Endodermal cell (in vitro differentiated cells): ENCODE measurements at regions not wholly inside any gene's neighbourhood (a gene's known extent, or its start where the extent isn't known, plus 50 kb on each side); places are given as distances from the start of the nearest gene placed in this dataset.

Source experiments
- DNase-seq: peaks from one replicate; pipeline ENCODE4 v3.0.0-alpha.2; 2017
- H3K27ac ChIP-seq: 2 replicates; pipeline ENCODE4 v1.5.1; 2013; ENCODE audit warnings: mild to moderate bottlenecking, low read depth, low read length, moderate library complexity
- H3K27me3 ChIP-seq: 2 replicates; pipeline ENCODE4 v1.6.1; 2013; ENCODE audit warnings: mild to moderate bottlenecking, low read length, moderate library complexity; ENCODE audit not compliant: insufficient read depth, control insufficient read depth, poor library complexity, severe bottlenecking
- H3K36me3 ChIP-seq: 2 replicates; pipeline ENCODE4 v1.7.0; 2013; ENCODE audit warnings: mild to moderate bottlenecking, low read length, moderate library complexity; ENCODE audit not compliant: control insufficient read depth, insufficient read depth
- H3K4me1 ChIP-seq: one replicate; pipeline ENCODE4 v1.7.0; 2013; ENCODE audit warnings: low read length; ENCODE audit not compliant: control insufficient read depth, insufficient read depth
- H3K4me3 ChIP-seq: 2 replicates; pipeline ENCODE4 v1.5.1; 2013; ENCODE audit warnings: mild to moderate bottlenecking, low read length, moderate library complexity
- H3K9ac ChIP-seq: 2 replicates; pipeline ENCODE4 v1.6.1; 2013; ENCODE audit warnings: mild to moderate bottlenecking, low read length, moderate library complexity; ENCODE audit not compliant: poor library complexity, severe bottlenecking; ENCODE audit errors: extremely low read depth
- H3K9me3 ChIP-seq: 2 replicates; pipeline ENCODE4 v1.6.1; 2013; ENCODE audit warnings: mild to moderate bottlenecking, low read length, moderate library complexity; ENCODE audit not compliant: control insufficient read depth
- H3K27ac Mint-ChIP-seq: 2 replicates; pipeline ENCODE4 v1.8.0; 2020; ENCODE audit warnings: mixed read lengths
- H3K27me3 Mint-ChIP-seq: 2 replicates; pipeline ENCODE4 v1.8.0; 2021; ENCODE audit warnings: mild to moderate bottlenecking, mixed read lengths; ENCODE audit not compliant: insufficient read depth
- H3K36me3 Mint-ChIP-seq: 2 replicates; pipeline ENCODE4 v1.8.0; 2020; ENCODE audit warnings: low read depth, mixed read lengths
- H3K4me1 Mint-ChIP-seq: 2 replicates; pipeline ENCODE4 v1.8.0; 2020; ENCODE audit warnings: mixed read lengths
- H3K4me3 Mint-ChIP-seq: 2 replicates; pipeline ENCODE4 v1.8.0; 2020; ENCODE audit warnings: mild to moderate bottlenecking, moderate library complexity, mixed read lengths
- H3K9me3 Mint-ChIP-seq: 2 replicates; pipeline ENCODE4 v1.8.0; 2020; ENCODE audit warnings: mild to moderate bottlenecking, mixed read lengths
- CTCF ChIP-seq: fragments of 200-600 bp; sonication (generic); conservative IDR thresholded peaks from 2 replicates; pipeline ENCODE4 v1.5.0; 2021; ENCODE audit warnings: antibody characterized with exemption, mild to moderate bottlenecking
- WGBS, 2 experiments: methylation state at CpG; one replicate each; pipeline versions ENCODE4 v1.1.5 to v1.1.7; 2013; ENCODE audit warnings: missing lambda C conversion rate in 2 of 2, mixed read lengths in 1 of 2; ENCODE audit not compliant: insufficient coverage in 1 of 2, insufficient read length in 1 of 2; 5-methylcytosine and 5-hydroxymethylcytosine counted together

- no peak overlapping the region for H3K9ac ChIP-seq
- peaks cover 48% of the 10 kb centered on the region for H3K27me3 Mint-ChIP-seq
- H3K36me3 ChIP-seq: no peaks in the 10 kb centered on the region
- no peak for TF ChIP-seq CTCF
- no peaks in the 10 kb centered on the region for H3K36me3 Mint-ChIP-seq
- no peak overlapping the region for H3K4me3 ChIP-seq
- no peaks in the 10 kb centered on the region for H3K4me1 Mint-ChIP-seq
- no peak overlapping the region for H3K27ac ChIP-seq
- H3K9me3 ChIP-seq: no peaks in the 10 kb centered on the region
- WGBS, 2 experiments: 84 to 86% methylated on average over 2 of the region's 3 CpGs
- no peak overlapping the region for H3K4me3 Mint-ChIP-seq
- no peak for DNase-seq
- no peaks in the 10 kb centered on the region for H3K4me1 ChIP-seq
- H3K27ac Mint-ChIP-seq: no peak overlapping the region
- H3K27me3 ChIP-seq: peaks cover 64% of the 10 kb centered on the region
- H3K9me3 Mint-ChIP-seq: no peaks in the 10 kb centered on the region
These were observed 169.9 kb downstream of the SLIT2 start for GRCh38 chr4:20421603-20421985.

- no peaks in the 10 kb centered on the region for H3K36me3 ChIP-seq
- peaks cover 67% of the 10 kb centered on the region for H3K27me3 ChIP-seq
- no peak overlapping the region for H3K27ac ChIP-seq
- H3K4me3 ChIP-seq: no peak overlapping the region
- DNase-seq: peak; percentile 91
- no peak overlapping the region for H3K27ac Mint-ChIP-seq
- H3K4me1 ChIP-seq: no peaks in the 10 kb centered on the region
- no peaks in the 10 kb centered on the region for H3K9me3 ChIP-seq
- H3K4me1 Mint-ChIP-seq: peaks cover under 1% of the 10 kb centered on the region
- peaks cover 48% of the 10 kb centered on the region for H3K27me3 Mint-ChIP-seq
- 8 to 28% methylated on average over 2 of the region's 2 CpGs for WGBS, 2 experiments
- H3K36me3 Mint-ChIP-seq: no peaks in the 10 kb centered on the region
- no peaks in the 10 kb centered on the region for H3K9me3 Mint-ChIP-seq
- H3K4me3 Mint-ChIP-seq: no peak overlapping the region
- TF ChIP-seq CTCF: peak; percentile 82
- no peak overlapping the region for H3K9ac ChIP-seq
These were observed 170.7 kb downstream of the SLIT2 start for GRCh38 chr4:20422398-20422797.

- H3K4me1 ChIP-seq: peaks cover 4% of the 10 kb centered on the region
- no peak overlapping the region for H3K4me3 ChIP-seq
- Mint-ChIP-seq H3K9me3 (no peaks in the 10 kb centered on the region), H3K4me3 (no peak overlapping the region), H3K27me3 (peaks cover 44% of the 10 kb centered on the region), H3K36me3 (no peaks in the 10 kb centered on the region), H3K27ac (no peak overlapping the region), H3K4me1 (peaks cover 6% of the 10 kb centered on the region)
- H3K27me3 ChIP-seq: peaks cover 60% of the 10 kb centered on the region
- no peak for DNase-seq
- peak; percentile 53 for TF ChIP-seq CTCF
- H3K36me3 ChIP-seq: no peaks in the 10 kb centered on the region
- H3K27ac ChIP-seq: no peak overlapping the region
- H3K9ac ChIP-seq: no peak overlapping the region
- no peaks in the 10 kb centered on the region for H3K9me3 ChIP-seq
- WGBS, 2 experiments: 74% methylated on average over 3 of the region's 3 CpGs; no CpG with 5 or more reads in 1 of the 2 experiments
These were observed 171.7 kb downstream of the SLIT2 start for GRCh38 chr4:20423420-20423819.
